ENCODE measurements at regions not wholly inside any gene's neighbourhood (a gene's known extent, or its start where the extent isn't known, plus 50 kb on each side); places are given as distances from the start of the nearest gene placed in this dataset.
"Not testable (repeated sequence)": the region's sequence is repeated elsewhere in the genome, so short reads cannot be mapped to it uniquely, and the experiment has no call there.

- DNase-seq (ENCODE audit: low read depth), result no peak
- TF ChIP-seq, protein P1, sequence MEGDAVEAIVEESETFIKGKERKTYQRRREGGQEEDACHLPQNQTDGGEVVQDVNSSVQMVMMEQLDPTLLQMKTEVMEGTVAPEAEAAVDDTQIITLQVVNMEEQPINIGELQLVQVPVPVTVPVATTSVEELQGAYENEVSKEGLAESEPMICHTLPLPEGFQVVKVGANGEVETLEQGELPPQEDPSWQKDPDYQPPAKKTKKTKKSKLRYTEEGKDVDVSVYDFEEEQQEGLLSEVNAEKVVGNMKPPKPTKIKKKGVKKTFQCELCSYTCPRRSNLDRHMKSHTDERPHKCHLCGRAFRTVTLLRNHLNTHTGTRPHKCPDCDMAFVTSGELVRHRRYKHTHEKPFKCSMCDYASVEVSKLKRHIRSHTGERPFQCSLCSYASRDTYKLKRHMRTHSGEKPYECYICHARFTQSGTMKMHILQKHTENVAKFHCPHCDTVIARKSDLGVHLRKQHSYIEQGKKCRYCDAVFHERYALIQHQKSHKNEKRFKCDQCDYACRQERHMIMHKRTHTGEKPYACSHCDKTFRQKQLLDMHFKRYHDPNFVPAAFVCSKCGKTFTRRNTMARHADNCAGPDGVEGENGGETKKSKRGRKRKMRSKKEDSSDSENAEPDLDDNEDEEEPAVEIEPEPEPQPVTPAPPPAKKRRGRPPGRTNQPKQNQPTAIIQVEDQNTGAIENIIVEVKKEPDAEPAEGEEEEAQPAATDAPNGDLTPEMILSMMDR (IDR thresholded peaks at IDR 0.05; ENCODE audit: insufficient read depth, low read depth, low read length, missing control alignments), result no peak
- H3K4me3 ChIP-seq (ENCODE audit: low read length), result no peak overlapping the region
These were observed 458.4 kb downstream of the SHISA9 start for GRCh38 chr16:13359835-13360234.

GRCh38 chr16:13372421-13372820 is 471.0 kb downstream of the SHISA9 start:
- H3K4me3 ChIP-seq (ENCODE audit: low read length), result no peak overlapping the region
- no peak for DNase-seq (ENCODE audit: low read depth)
- TF ChIP-seq, protein P1 (IDR thresholded peaks at IDR 0.05; ENCODE audit: insufficient read depth, low read depth, low read length, missing control alignments), result no peak

DNA sequence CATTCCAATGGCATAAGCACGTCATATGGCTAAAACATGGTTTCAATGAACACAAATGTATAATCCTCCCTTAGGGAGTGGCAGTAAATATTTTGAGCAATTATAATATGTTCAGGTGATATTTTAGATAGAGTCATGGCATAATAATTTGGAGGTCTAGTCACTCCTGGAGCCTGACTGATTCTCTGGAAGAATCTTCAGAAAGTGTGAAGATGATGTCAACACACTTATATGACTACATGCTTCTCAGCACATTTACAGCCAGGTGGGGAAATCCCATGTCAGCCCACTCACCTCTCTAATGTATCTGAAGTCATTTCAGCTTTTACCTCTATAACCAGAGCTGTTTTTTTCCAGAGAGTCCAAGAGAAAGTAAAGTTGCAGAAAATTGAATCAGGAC is 474.8 kb downstream of the SHISA9 start:
- DNase-seq (ENCODE audit: low read depth), result no peak
- TF ChIP-seq, protein P1 (IDR thresholded peaks at IDR 0.05; ENCODE audit: insufficient read depth, low read depth, low read length, missing control alignments), result no peak
- H3K4me3 ChIP-seq (ENCODE audit: low read length), result no peak overlapping the region

GRCh38 chr16:13377143-13377542 is 475.7 kb downstream of the SHISA9 start:
- TF ChIP-seq, protein P1 (IDR thresholded peaks at IDR 0.05; ENCODE audit: insufficient read depth, low read depth, low read length, missing control alignments), result no peak
- no peak for DNase-seq (ENCODE audit: low read depth)
- no peak overlapping the region for H3K4me3 ChIP-seq (ENCODE audit: low read length)

- TF ChIP-seq, protein P1 (IDR thresholded peaks at IDR 0.05; ENCODE audit: insufficient read depth, low read depth, low read length, missing control alignments), result no peak
- no peak for DNase-seq (ENCODE audit: low read depth)
- H3K4me3 ChIP-seq (ENCODE audit: low read length), result no peak overlapping the region
These were observed 476.8 kb downstream of the SHISA9 start for GRCh38 chr16:13378151-13378550.

DNA sequence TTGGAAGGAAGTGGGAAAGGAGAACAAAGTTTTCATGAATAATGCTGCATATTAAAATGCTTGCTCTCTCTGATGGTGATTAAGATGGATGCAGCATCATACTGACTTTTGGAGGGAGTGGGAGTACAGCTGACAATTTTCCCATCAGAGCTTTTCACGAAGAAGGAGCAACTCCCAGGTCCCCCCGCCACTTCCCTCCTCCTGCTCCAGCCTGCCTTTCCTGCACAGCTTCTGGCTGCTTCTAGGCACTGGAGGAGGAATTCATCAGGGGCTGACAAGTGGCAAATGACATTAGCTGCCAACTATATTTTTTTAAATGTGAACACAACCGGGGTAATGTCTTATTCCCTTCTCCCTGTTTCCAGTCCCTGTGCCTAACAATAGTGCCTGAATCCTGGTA is 477.9 kb downstream of the SHISA9 start:
- TF ChIP-seq, protein P1 (IDR thresholded peaks at IDR 0.05; ENCODE audit: insufficient read depth, low read depth, low read length, missing control alignments), result no peak
- DNase-seq (ENCODE audit: low read depth), result no peak

DNA sequence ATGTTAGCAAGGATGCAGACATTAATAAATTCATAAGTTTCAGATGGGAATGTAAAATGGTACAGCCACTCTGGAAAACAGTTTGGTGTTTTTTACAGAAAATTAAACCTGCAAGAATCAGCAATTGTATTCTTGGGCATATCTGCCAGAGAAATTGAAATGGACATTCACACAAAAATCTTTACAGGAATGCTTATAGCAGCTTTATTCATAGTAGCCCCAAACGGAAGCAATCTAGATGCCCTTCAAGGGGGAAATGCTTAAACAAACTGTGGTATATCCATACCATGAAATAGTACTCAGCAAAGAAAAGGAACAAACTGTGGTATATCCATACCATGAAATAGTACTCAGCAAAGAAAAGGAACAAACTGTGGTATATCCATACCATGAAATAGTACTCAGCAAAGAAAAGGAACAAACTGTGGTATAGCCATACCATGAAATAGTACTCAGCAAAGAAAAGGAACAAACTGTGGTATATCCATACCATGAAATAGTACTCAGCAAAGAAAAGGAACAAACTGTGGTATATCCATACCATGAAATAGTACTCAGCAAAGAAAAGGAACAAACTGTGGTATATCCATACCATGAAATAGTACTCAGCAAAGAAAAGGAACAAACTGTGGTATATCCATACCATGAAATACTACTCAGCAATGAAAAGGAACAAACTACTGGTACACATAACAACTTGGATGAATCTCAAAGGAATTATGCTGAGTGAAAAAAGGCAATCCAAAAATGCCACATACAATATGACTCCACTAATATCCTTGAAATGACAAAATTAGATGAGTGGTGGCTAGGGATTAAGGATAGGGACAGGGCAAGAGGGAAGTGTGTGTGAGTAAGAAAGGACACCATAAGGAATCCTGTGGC is 484.0 kb downstream of the SHISA9 start:
- not testable (repeated sequence) for H3K4me3 ChIP-seq (ENCODE audit: low read length); DNase-seq (ENCODE audit: low read depth)

More for the DNA sequence above, 477.9 kb downstream of the SHISA9 start:
- no peak overlapping the region for H3K4me3 ChIP-seq (ENCODE audit: low read length)
